GM19099 (cell line): ENCODE measurements at regions not wholly inside any gene's neighbourhood (a gene's known extent, or its start where the extent isn't known, plus 50 kb on each side); places are given as distances from the start of the nearest gene placed in this dataset.

Source experiments
- POLR2A ChIP-seq: IDR thresholded peaks from 3 replicates; pipeline ENCODE4 v1.6.1; 2011; ENCODE audit warnings: low read depth; ENCODE audit not compliant: insufficient read length; ENCODE audit errors: extremely low read depth

- TF ChIP-seq POLR2A: no peak
These were observed 103.3 kb upstream of the CIBAR2 start for GRCh38 chr16:85215478-85216118.

- no peak for TF ChIP-seq POLR2A
These were observed 104.5 kb upstream of the CIBAR2 start for GRCh38 chr16:85216522-85217375.

- TF ChIP-seq POLR2A: no peak
These were observed 108.0 kb upstream of the CIBAR2 start for GRCh38 chr16:85220125-85220839.

- TF ChIP-seq POLR2A: no peak
These were observed 108.9 kb upstream of the CIBAR2 start for GRCh38 chr16:85220964-85221731.

GRCh38 chr16:85221771-85222154 lies 109.5 kb upstream of the CIBAR2 start:
- no peak for TF ChIP-seq POLR2A

GRCh38 chr16:85222155-85222863 lies 110.0 kb upstream of the CIBAR2 start:
- no peak for TF ChIP-seq POLR2A

- TF ChIP-seq POLR2A: no peak
These were observed 113.0 kb upstream of the CIBAR2 start for GRCh38 chr16:85225257-85225656.

GRCh38 chr16:85225721-85226120 lies 113.4 kb upstream of the CIBAR2 start:
- TF ChIP-seq POLR2A: no peak

- peak; percentile 51 for TF ChIP-seq POLR2A
These were observed 115.0 kb upstream of the CIBAR2 start for GRCh38 chr16:85227084-85227945.

- TF ChIP-seq POLR2A: no peak
These were observed 115.9 kb upstream of the CIBAR2 start for GRCh38 chr16:85227946-85228862.

GRCh38 chr16:85228970-85229430 lies 116.7 kb upstream of the CIBAR2 start:
- no peak for TF ChIP-seq POLR2A

- TF ChIP-seq POLR2A: no peak
These were observed 117.7 kb upstream of the CIBAR2 start for GRCh38 chr16:85229869-85230462.
